ENCODE measurements at regions not wholly inside any gene's neighbourhood (a gene's known extent, or its start where the extent isn't known, plus 50 kb on each side); places are given as distances from the start of the nearest gene placed in this dataset.
A peak's percentile ranks its signal among the peaks of the same experiment; 100 is the strongest.

DNA sequence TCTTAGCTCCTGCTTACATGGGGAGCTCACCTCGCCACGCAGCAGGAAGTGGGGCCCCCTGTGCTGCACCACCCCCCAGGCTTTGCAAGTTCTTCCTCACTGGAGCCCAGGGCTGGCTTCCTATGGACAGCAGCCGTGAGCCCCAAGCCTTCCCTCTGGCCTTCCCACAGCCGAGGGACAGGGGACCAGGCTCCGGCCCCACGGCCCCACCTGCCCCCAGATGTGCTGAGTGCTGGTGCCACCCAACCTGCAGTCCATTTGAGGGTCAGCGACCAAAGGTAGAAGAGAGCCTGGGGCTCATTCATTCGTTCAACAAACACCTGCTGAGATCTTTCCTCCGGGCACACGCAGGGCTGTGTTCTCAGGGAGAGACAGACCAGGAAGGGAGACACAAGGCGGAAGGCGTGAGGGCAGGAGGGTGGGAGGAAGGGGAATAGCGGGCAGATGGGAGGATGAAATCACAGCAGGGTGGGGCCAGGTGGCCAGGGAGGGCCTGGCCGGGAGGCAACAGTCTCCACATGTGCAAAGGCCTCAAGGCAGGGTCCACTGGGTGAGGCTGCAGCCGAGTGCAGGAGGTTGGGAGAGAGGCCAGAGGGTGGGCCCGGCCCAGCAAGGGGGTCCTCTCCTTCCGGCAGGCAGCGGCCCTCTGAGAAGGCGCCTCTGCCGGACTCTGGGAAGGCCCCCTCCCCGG, 100.1 kb downstream of the FOXL3 start:
- Histone ChIP-seq H2BK15ac (ENCODE audit: low read depth, low read length) (no peak overlapping the region), H3T11ph (ENCODE audit: low read length) (no peak overlapping the region), H4K20me1 (ENCODE audit: control insufficient read depth, insufficient read depth, insufficient read length) (no peaks in the 10 kb centered on the region), H3K4me1 (ENCODE audit: insufficient read depth, low read length) (no peaks in the 10 kb centered on the region), H4K91ac (ENCODE audit: insufficient read length, low read depth, low read length) (no peak overlapping the region), H3K27me3 (ENCODE audit: insufficient read depth, low read length) (no peaks in the 10 kb centered on the region), H3K27ac (ENCODE audit: insufficient read length, low read depth, low read length) (no peak overlapping the region), H3K4me2 (ENCODE audit: insufficient read depth, insufficient read length, low read length) (no peak overlapping the region), H3K23ac (ENCODE audit: insufficient read length, low read depth, low read length) (no peak overlapping the region), H3K14ac (ENCODE audit: insufficient read depth, low read length) (peak overlapping the region; percentile 79), H3K56ac (ENCODE audit: insufficient read length, low read depth, low read length) (no peak overlapping the region), H2BK20ac (ENCODE audit: low read depth, low read length, poor library complexity, severe bottlenecking) (no peak overlapping the region), H2BK12ac (ENCODE audit: insufficient read length, low read depth, low read length) (no peak overlapping the region), H4K5ac (ENCODE audit: insufficient read length, low read depth, low read length) (no peak overlapping the region), H3K23me2 (ENCODE audit: insufficient read length, low read depth, low read length, poor library complexity, severe bottlenecking) (no peaks in the 10 kb centered on the region), H3K9me3 (ENCODE audit: control insufficient read depth, low read depth, low read length) (peaks cover 5% of the 10 kb centered on the region), H2BK5ac (ENCODE audit: insufficient read length, low read length) (no peak overlapping the region), H2BK120ac (ENCODE audit: low read depth, low read length, poor library complexity, severe bottlenecking) (no peak overlapping the region), H3K79me2 (ENCODE audit: insufficient read depth, low read length) (no peaks in the 10 kb centered on the region), H3K9ac (ENCODE audit: extremely low read depth, insufficient read length, low read length) (no peak overlapping the region), H3K79me1 (ENCODE audit: insufficient read depth, low read depth, low read length, poor library complexity, severe bottlenecking) (no peaks in the 10 kb centered on the region), H3K4ac (ENCODE audit: low read depth, low read length) (no peak overlapping the region; the same call in 1 of the 2 replicates), H3K18ac (ENCODE audit: insufficient read length, low read depth, low read length) (peak overlapping the region; percentile 48), H4K8ac (replicated peaks; ENCODE audit: insufficient read length, low read depth, low read length) (no peak overlapping the region), H2AK5ac (ENCODE audit: insufficient read length, low read length) (no peak overlapping the region), H2AFZ (ENCODE audit: low read length) (no peak overlapping the region)
- peaks cover 21 to 29% of the 10 kb centered on the region in 2 experiments for H3K9me3 Mint-ChIP-seq
- TF ChIP-seq, protein P1, sequence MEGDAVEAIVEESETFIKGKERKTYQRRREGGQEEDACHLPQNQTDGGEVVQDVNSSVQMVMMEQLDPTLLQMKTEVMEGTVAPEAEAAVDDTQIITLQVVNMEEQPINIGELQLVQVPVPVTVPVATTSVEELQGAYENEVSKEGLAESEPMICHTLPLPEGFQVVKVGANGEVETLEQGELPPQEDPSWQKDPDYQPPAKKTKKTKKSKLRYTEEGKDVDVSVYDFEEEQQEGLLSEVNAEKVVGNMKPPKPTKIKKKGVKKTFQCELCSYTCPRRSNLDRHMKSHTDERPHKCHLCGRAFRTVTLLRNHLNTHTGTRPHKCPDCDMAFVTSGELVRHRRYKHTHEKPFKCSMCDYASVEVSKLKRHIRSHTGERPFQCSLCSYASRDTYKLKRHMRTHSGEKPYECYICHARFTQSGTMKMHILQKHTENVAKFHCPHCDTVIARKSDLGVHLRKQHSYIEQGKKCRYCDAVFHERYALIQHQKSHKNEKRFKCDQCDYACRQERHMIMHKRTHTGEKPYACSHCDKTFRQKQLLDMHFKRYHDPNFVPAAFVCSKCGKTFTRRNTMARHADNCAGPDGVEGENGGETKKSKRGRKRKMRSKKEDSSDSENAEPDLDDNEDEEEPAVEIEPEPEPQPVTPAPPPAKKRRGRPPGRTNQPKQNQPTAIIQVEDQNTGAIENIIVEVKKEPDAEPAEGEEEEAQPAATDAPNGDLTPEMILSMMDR (conservative IDR thresholded peaks at IDR 0.05), result no peak
- DNase-seq, result peak; percentile 21
- H3K36me3 Mint-ChIP-seq (ENCODE audit: insufficient read depth in 1 of 3, low read depth in 3 of 3), result peaks cover 0 to 14% (median 3%) of the 10 kb centered on the region in 3 experiments; a peak in 6 of 7 replicates
- H3K4me1 Mint-ChIP-seq, result peaks cover 0 to 3% of the 10 kb centered on the region in 2 experiments; a peak in 1 of 4 replicates
- WGBS (ENCODE audit: extremely low coverage, insufficient read length, low lambda C conversion rate), result no CpG with 5 or more reads among the region's 21 CpGs
- H3K27me3 Mint-ChIP-seq (ENCODE audit: low read depth), result peaks cover 19% of the 10 kb centered on the region
- peak overlapping the region in 2 of 3 experiments; percentile 62 to 71; a peak in 2 of 7 replicates for H3K27ac Mint-ChIP-seq
- H3K4me3 Mint-ChIP-seq, result no peak overlapping the region
